Stimulated activated CD4-positive, alpha-beta T cell treated with anti-CD3 and anti-CD28 coated beads, Interleukin-12 subunit alpha, Interleukin-12 subunit beta, amount 100 ng/mL, for 48 hours (primary cell): ENCODE measurements at regions not wholly inside any gene's neighbourhood (a gene's known extent, or its start where the extent isn't known, plus 50 kb on each side); places are given as distances from the start of the nearest gene placed in this dataset.

Experiments
- DNase-seq, 3 donors: peaks; one replicate each; pipeline ENCODE4 v3.0.0-alpha.2; 2020; ENCODE audit warnings: low read depth in 2 of 3, low spot score in 1 of 3

- no peak for DNase-seq
Measured at GRCh38 chr1:55416164-55416842, 201.1 kb upstream of the USP24 start.

- DNase-seq: no peak
Measured at GRCh38 chr1:55413286-55413685, 198.1 kb upstream of the USP24 start.

DNA sequence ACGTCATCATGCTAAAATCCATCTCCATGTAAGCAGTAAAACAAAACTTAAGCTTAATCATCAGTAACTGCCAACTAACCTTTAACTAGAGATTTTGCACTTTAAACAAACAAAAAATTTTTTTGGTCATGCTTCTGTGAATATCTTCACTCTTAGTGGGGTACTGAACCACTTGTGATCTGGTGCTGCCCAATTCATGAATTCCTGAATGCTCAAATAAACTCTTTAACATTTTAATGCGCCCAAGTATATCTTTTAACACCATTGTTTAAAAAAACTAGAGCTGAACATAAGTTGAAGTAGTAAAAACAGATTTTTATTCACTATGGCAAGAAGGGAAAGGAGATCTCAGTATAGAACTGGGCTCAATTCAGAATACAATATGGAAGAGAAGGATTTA is 196.9 kb upstream of the USP24 start:
- no peak for DNase-seq

- DNase-seq: no peak
Measured at GRCh38 chr1:55402671-55403464, 187.7 kb upstream of the USP24 start.

GRCh38 chr1:55402142-55402541 is 187.0 kb upstream of the USP24 start:
- no peak for DNase-seq

DNA sequence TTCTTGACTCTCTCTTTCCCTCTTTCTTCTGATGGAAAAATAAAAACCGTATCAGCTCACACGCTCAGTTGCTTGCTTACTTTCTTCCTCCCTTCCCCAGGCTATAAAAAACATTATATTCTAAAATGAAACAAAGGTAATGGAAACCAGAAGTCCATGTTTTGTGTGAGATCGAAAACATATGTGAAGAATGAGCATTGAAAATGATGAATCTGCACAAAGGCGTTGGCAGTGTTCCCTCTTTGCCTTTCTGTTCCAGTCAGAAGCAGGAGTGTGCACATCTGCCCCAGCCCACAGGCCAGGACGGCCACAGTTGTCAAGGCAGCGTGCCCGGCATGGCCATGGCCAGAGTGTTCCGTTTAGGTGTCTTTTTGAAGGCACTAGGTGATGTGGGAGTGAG is 185.3 kb upstream of the USP24 start:
- no peak for DNase-seq

GRCh38 chr1:55399346-55399745 is 184.2 kb upstream of the USP24 start:
- no peak for DNase-seq

GRCh38 chr1:55396381-55396891 is 181.3 kb upstream of the USP24 start:
- DNase-seq: no peak

GRCh38 chr1:55388960-55389359 is 173.8 kb upstream of the USP24 start:
- DNase-seq: no peak

- no peak for DNase-seq
Measured at GRCh38 chr1:55387145-55387544, 172.0 kb upstream of the USP24 start.

DNA sequence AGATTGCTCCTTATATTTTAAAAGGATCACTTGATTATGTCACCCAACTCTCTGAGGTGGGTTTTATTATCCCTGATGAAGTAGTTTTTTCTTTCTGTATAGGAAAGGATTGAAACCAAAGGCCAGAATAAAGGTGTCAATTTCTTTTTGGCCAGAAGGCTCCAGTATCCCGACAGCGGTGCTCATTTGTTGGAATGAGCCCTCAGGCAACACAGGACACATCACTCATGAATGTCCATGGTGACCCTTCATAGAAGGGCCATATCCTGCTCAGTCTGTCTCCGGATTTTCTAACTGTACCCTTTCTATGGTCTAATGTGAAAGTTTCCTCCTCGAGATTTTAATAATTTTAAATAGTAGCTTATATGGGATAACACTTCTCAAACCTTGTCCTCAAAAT is 171.3 kb upstream of the USP24 start:
- no peak for DNase-seq

DNA sequence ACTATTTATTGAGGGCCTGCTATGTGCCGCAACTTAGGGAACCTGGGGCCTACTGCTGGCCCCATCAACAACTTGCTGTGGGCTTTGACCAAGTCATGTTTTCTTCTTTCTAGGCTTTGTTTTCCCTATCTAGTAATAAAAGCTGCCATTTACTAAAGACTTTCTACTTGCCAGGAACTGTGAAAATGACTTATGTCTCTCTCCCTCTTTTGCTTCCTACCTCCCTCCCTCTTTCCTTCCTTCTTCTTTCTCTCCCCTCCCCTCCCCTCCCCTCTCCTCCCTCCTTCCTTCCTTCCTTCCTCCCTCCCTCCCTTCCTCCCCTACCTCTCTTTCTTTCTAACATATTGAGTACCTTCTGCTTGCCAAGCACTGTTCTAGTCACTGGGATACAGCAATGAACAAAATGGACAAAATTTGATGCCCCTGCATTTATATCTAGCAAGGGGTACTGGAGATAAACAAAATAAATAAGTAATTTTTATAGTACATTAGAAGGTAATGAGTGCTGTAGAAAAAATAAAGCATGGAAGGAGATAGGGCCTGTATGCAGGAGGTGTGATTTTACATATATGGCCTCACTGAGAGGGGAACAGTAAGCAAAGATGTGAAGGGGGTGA is 170.3 kb upstream of the USP24 start:
- no peak for DNase-seq

- DNase-seq: no peak
Measured at GRCh38 chr1:55384637-55385036, 169.5 kb upstream of the USP24 start.

GRCh38 chr1:55382806-55383305 is 167.7 kb upstream of the USP24 start:
- DNase-seq: no peak

GRCh38 chr1:55381983-55382382 is 166.8 kb upstream of the USP24 start:
- DNase-seq: no peak

- DNase-seq: no peak
Measured at GRCh38 chr1:55381491-55381890, 166.3 kb upstream of the USP24 start.

GRCh38 chr1:55380355-55380970 is 165.3 kb upstream of the USP24 start:
- DNase-seq: no peak

GRCh38 chr1:55378582-55378981 is 163.4 kb upstream of the USP24 start:
- DNase-seq: peak in 1 of 3 donors; percentile 14

DNA sequence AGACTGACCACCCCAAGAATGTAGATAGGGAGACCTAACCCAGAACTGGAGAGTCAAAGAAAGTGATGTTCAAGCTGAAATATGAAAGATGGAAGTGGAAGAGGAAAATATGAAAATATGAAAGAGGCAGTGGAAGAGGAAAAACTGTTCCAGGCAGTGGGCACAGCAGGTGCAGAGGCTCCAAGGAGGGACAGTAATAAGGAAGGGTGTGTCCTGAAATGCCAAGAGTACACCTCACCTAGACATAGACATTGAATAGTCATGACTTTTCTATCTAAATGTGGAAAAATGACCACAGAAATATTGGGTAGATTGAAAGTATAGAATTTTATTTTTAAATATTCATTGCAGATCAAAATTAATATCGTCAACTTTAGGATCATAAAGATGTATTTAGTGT is 161.7 kb upstream of the USP24 start:
- DNase-seq: no peak

GRCh38 chr1:55375617-55376258 is 160.6 kb upstream of the USP24 start:
- DNase-seq: peak in 1 of 3 donors; percentile 49
